ENCODE measurements at regions not wholly inside any gene's neighbourhood (a gene's known extent, or its start where the extent isn't known, plus 50 kb on each side); places are given as distances from the start of the nearest gene placed in this dataset.

DNA sequence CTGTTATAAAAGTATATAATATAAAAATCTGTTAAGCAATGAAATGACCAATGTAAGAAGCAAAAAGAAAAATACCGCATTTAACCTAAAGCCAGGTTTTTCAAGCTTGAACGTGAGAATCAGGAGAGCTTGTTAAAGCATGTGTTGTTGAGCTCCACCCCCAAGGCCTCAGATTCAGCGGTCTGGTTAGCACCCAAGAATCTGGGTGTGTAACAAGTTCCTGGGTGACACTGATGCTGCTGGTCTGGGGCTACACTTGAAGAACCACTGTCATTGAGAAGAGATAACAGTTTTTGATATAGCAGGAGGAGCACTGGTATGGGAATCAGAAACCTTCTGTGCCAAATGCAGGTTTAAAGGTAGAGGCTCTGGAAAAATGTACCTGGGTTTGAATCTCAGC, 154.0 kb downstream of the ID4 start:
- TF ChIP-seq, protein P1, sequence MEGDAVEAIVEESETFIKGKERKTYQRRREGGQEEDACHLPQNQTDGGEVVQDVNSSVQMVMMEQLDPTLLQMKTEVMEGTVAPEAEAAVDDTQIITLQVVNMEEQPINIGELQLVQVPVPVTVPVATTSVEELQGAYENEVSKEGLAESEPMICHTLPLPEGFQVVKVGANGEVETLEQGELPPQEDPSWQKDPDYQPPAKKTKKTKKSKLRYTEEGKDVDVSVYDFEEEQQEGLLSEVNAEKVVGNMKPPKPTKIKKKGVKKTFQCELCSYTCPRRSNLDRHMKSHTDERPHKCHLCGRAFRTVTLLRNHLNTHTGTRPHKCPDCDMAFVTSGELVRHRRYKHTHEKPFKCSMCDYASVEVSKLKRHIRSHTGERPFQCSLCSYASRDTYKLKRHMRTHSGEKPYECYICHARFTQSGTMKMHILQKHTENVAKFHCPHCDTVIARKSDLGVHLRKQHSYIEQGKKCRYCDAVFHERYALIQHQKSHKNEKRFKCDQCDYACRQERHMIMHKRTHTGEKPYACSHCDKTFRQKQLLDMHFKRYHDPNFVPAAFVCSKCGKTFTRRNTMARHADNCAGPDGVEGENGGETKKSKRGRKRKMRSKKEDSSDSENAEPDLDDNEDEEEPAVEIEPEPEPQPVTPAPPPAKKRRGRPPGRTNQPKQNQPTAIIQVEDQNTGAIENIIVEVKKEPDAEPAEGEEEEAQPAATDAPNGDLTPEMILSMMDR (IDR thresholded peaks at IDR 0.05; ENCODE audit: extremely low read depth, low read depth, low read length), result no peak
- Histone ChIP-seq H3K4me1 (ENCODE audit: insufficient read depth, low read length) (no peaks in the 10 kb centered on the region), H3K36me3 (ENCODE audit: insufficient read depth, low read length) (no peaks in the 10 kb centered on the region), H2AFZ (ENCODE audit: low read length) (no peak overlapping the region), H4K20me1 (ENCODE audit: insufficient read depth, low read length) (no peaks in the 10 kb centered on the region), H3K9me3 (ENCODE audit: low read depth, low read length) (no peaks in the 10 kb centered on the region), H3K79me2 (ENCODE audit: insufficient read depth, low read length) (no peaks in the 10 kb centered on the region), H3K4me3 (ENCODE audit: insufficient read depth, low read length) (no peak overlapping the region), H3K27me3 (ENCODE audit: insufficient read depth, low read length) (no peaks in the 10 kb centered on the region), H3K27ac (ENCODE audit: low read depth, low read length) (no peak overlapping the region), H3K4me2 (ENCODE audit: insufficient read depth, low read length) (no peak overlapping the region)
- no peak for DNase-seq (ENCODE audit: insufficient read length, low spot score, missing footprints)

DNA sequence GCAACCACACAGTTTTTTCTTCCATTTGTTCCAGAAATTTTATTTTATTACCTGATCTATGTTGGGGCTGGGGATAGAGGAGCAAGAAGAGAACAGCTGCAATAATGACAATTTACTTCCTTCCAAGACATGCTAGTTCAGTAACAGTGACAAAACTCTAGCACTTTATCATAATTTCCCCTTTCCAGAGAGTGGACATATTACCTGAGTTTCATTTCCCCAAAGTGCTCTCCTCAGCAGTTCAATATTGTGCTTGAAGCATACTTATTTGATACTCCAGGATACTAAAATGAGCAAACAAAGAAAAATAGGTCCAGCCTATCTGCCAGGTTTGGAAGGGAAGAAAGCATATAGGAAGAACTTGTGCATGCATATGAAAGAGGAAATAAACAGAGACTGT, 157.7 kb downstream of the ID4 start:
- H3K27me3 ChIP-seq (ENCODE audit: insufficient read depth, low read length), result no peaks in the 10 kb centered on the region
- H3K36me3 ChIP-seq (ENCODE audit: insufficient read depth, low read length), result no peaks in the 10 kb centered on the region
- no peaks in the 10 kb centered on the region for H3K79me2 ChIP-seq (ENCODE audit: insufficient read depth, low read length)
- H3K9me3 ChIP-seq (ENCODE audit: low read depth, low read length), result no peaks in the 10 kb centered on the region
- no peak for DNase-seq (ENCODE audit: insufficient read length, low spot score, missing footprints)
- no peak overlapping the region for H3K4me2 ChIP-seq (ENCODE audit: insufficient read depth, low read length)
- H3K27ac ChIP-seq (ENCODE audit: low read depth, low read length), result no peak overlapping the region
- TF ChIP-seq, protein P1 (IDR thresholded peaks at IDR 0.05; ENCODE audit: extremely low read depth, low read depth, low read length), result no peak
- H2AFZ ChIP-seq (ENCODE audit: low read length), result no peak overlapping the region
- no peaks in the 10 kb centered on the region for H4K20me1 ChIP-seq (ENCODE audit: insufficient read depth, low read length)
- H3K4me1 ChIP-seq (ENCODE audit: insufficient read depth, low read length), result no peaks in the 10 kb centered on the region
- H3K4me3 ChIP-seq (ENCODE audit: insufficient read depth, low read length), result no peak overlapping the region

DNA sequence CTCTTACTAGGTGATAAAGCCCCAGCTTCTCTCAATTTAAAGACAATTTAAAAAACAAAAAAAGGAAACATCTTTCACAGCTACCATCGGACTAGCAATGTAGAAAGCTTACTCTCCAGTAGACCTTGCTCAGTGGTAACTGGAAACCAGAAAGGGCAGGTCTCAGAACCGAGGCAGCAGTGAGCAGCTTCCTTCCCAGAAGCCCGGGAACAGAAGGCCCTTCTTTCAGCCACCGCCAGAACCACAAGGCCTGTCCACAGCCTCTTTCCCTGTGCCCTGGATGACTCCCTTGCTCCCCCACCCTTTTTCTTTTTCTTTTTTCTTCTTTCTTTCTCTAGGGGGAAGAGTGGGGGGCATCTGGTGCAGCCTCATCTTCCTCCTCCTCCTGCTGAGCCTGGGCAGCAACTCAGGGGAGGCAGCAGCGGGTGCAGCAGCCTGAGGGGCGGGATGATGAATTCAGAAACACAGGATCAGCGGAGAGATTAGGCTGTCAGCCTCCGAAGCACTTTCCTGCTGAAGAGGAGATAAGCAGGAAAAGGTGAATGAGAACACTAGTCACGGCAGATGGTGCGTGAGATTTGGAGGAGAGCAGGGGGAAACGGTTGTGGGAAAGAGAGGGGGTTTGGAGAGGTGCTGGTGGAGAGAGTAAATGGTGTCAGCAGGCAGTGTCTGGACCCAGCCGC, 158.5 kb downstream of the ID4 start:
- Histone ChIP-seq H3K9me3 (ENCODE audit: low read depth, low read length) (no peaks in the 10 kb centered on the region), H3K27ac (ENCODE audit: low read depth, low read length) (no peak overlapping the region), H3K4me1 (ENCODE audit: insufficient read depth, low read length) (no peaks in the 10 kb centered on the region), H3K4me3 (ENCODE audit: insufficient read depth, low read length) (no peak overlapping the region), H4K20me1 (ENCODE audit: insufficient read depth, low read length) (no peaks in the 10 kb centered on the region), H3K4me2 (ENCODE audit: insufficient read depth, low read length) (no peak overlapping the region), H2AFZ (ENCODE audit: low read length) (no peak overlapping the region), H3K27me3 (ENCODE audit: insufficient read depth, low read length) (no peaks in the 10 kb centered on the region), H3K36me3 (ENCODE audit: insufficient read depth, low read length) (no peaks in the 10 kb centered on the region), H3K79me2 (ENCODE audit: insufficient read depth, low read length) (no peaks in the 10 kb centered on the region)
- no peak for DNase-seq (ENCODE audit: insufficient read length, low spot score, missing footprints)
- TF ChIP-seq, protein P1 (IDR thresholded peaks at IDR 0.05; ENCODE audit: extremely low read depth, low read depth, low read length), result no peak

DNA sequence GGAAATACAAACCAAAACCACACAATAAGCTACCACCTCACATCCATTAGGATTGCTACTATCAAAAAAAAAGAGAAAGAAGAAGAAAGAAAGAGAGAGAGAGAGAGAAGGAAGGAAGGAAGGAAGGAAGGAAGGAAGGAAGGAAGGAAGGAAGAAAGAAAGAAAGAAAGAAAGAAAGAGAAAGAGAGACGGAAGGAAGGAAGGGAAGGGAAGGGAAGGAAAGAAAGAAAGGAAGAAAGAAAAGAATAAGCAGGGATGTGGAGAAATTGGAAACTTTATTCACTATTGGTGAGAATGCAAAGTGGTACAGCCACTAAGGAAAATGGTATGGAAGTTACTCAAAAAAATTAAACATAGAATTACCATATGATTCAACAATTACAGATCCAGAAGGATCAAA, 159.9 kb downstream of the ID4 start:
- H3K36me3 ChIP-seq (ENCODE audit: insufficient read depth, low read length), result no peaks in the 10 kb centered on the region
- H3K4me1 ChIP-seq (ENCODE audit: insufficient read depth, low read length), result no peaks in the 10 kb centered on the region
- H3K9me3 ChIP-seq (ENCODE audit: low read depth, low read length), result no peaks in the 10 kb centered on the region
- DNase-seq (ENCODE audit: insufficient read length, low spot score, missing footprints), result no peak
- no peak overlapping the region for H3K4me3 ChIP-seq (ENCODE audit: insufficient read depth, low read length)
- H3K27ac ChIP-seq (ENCODE audit: low read depth, low read length), result no peak overlapping the region
- no peaks in the 10 kb centered on the region for H3K79me2 ChIP-seq (ENCODE audit: insufficient read depth, low read length)
- H3K4me2 ChIP-seq (ENCODE audit: insufficient read depth, low read length), result no peak overlapping the region
- no peaks in the 10 kb centered on the region for H3K27me3 ChIP-seq (ENCODE audit: insufficient read depth, low read length)
- no peak overlapping the region for H2AFZ ChIP-seq (ENCODE audit: low read length)
- H4K20me1 ChIP-seq (ENCODE audit: insufficient read depth, low read length), result no peaks in the 10 kb centered on the region
- TF ChIP-seq, protein P1 (IDR thresholded peaks at IDR 0.05; ENCODE audit: extremely low read depth, low read depth, low read length), result no peak

Measured in osteoblast (primary cell).